ENCODE measurements at regions not wholly inside any gene's neighbourhood (a gene's known extent, or its start where the extent isn't known, plus 50 kb on each side); places are given as distances from the start of the nearest gene placed in this dataset.

DNA sequence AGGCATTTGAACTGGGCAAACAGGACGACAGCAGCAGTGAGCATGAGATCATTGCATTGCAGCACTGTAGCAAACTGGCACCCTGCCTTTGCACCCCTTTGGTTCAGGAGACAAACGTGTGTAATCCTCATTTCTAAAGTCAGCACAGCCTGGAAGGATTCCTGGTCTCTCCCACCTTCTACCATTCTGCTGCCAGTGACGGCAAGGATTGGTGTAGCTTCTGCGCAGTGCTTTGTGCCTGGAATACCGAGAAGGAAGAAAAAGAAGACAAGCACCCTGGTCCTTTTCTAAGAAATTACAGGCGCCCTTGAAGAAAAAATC lies 805.3 kb downstream of the USP25 start:
- H3K36me3 ChIP-seq (ENCODE audit: insufficient read depth, low read length), result no peaks in the 10 kb centered on the region
- no peaks in the 10 kb centered on the region for H3K9me3 ChIP-seq (ENCODE audit: low read length)
- no peaks in the 10 kb centered on the region for H3K4me1 ChIP-seq (ENCODE audit: insufficient read depth, low read length)
- Mint-ChIP-seq H3K27me3 (no peaks in the 10 kb centered on the region), H3K4me3 (no peak overlapping the region), H3K27ac (no peak overlapping the region), H3K4me1 (no peaks in the 10 kb centered on the region), H3K36me3 (no peaks in the 10 kb centered on the region), H3K9me3 (peaks cover 0 to 30% (median 10%) of the 10 kb centered on the region in 5 donors)
- POLR2A ChIA-PET, result no interaction called here
- no peak for DNase-seq
- CTCF ChIA-PET, result no interaction called here
- no peak overlapping the region for H3K4me3 ChIP-seq (ENCODE audit: low read length)
- H3K27me3 ChIP-seq (ENCODE audit: insufficient read depth, low read length, poor library complexity, severe bottlenecking), result no peaks in the 10 kb centered on the region
- H3K27ac ChIP-seq (ENCODE audit: low read depth, low read length), result no peak overlapping the region

DNA sequence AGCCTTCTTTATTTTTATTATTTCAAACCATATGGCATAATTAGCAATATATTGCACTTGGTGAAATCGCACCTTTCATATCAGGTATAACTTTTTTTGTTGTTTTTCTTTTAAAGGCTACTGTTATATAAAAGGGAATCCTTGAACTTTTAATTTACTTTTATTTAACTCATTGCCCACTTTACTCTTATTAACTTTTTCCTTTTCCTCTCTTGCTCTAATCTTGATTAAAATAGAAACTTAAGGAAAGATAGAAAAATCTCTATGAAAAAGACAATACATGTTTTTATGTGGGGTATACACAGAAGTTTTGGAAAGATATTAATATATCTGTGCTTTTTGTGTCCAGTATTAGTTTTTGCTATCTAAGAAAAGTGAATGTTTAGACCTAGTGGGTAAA lies 805.8 kb downstream of the USP25 start:
- Histone ChIP-seq H3K9me3 (ENCODE audit: low read length) (no peaks in the 10 kb centered on the region), H3K4me3 (ENCODE audit: low read length) (no peak overlapping the region), H3K27ac (ENCODE audit: low read depth, low read length) (no peak overlapping the region), H3K36me3 (ENCODE audit: insufficient read depth, low read length) (no peaks in the 10 kb centered on the region), H3K27me3 (ENCODE audit: insufficient read depth, low read length, poor library complexity, severe bottlenecking) (no peaks in the 10 kb centered on the region), H3K4me1 (ENCODE audit: insufficient read depth, low read length) (no peaks in the 10 kb centered on the region)
- Mint-ChIP-seq H3K4me1 (no peaks in the 10 kb centered on the region), H3K4me3 (no peak overlapping the region), H3K36me3 (no peaks in the 10 kb centered on the region), H3K27ac (no peak overlapping the region), H3K27me3 (no peaks in the 10 kb centered on the region), H3K9me3 (peaks cover 0 to 24% (median 10%) of the 10 kb centered on the region in 5 donors)
- ChIA-PET POLR2A (no interaction called here), CTCF (no interaction called here)
- DNase-seq, result no peak

DNA sequence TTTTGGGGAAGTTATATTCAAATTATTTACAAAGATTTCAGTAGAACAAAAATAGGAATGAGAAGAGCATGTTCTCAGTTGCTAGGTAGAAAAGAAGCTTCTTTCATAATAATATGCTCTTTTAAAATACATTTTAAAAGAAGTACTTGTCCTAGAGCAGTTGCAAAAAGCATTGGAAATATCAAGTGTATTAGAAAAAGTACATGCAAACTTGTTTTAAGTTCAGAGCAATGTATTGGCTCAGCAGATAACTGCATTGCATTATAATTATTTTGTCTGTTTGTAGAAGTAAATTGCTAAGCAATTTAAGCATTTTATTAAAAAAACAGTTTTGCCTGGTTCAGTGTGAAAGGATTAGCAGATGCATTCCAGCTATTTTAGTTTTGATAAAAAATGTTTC lies 806.4 kb downstream of the USP25 start:
- no peak overlapping the region for H3K27ac Mint-ChIP-seq

DNA sequence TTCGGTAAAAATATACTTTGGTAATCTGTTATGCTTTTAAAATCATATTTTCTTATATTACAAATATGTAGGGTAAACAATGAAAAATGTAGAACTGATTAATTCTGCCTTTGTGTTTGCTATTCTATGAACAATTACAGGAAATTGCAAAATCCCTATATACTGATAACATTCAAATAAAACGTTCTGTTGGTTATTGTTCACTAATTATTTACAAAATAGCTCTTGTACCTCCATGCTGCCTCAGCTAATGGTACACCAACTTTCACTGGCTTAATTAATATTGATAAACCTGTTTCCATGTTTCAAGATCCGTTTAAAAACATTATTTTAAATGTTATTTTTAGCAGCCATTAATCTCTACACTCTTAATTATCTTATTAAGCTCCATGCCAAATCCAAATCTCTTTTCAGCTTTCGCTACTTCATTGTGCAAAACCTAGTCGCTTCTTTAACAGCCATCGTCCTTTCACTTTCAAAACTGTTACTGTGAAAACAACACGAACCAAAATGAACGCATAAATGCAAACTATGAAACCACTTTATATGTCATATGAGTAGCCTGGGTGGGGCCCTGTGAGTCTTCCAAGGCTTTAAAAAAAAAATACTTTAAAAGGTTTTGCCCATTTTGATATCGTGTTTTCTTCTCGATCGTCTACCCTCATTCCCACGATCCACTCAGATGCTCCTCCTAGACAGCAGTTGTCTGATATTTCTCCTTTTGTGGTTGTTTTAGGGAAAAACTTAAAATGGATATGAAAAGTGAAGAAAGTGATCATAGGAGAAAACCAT lies 807.1 kb downstream of the USP25 start:
- H3K27me3 ChIP-seq (ENCODE audit: insufficient read depth, low read length, poor library complexity, severe bottlenecking), result no peaks in the 10 kb centered on the region
- H3K27ac ChIP-seq (ENCODE audit: low read depth, low read length), result no peak overlapping the region
- ChIA-PET POLR2A (no interaction called here), CTCF (no interaction called here)
- no peak overlapping the region for H3K4me3 ChIP-seq (ENCODE audit: low read length)
- H3K9me3 Mint-ChIP-seq, result peaks cover 0 to 12% (median 10%) of the 10 kb centered on the region in 5 donors
- H3K9me3 ChIP-seq (ENCODE audit: low read length), result no peaks in the 10 kb centered on the region
- DNase-seq, result no peak
- H3K4me1 Mint-ChIP-seq, result no peaks in the 10 kb centered on the region
- H3K36me3 Mint-ChIP-seq, result no peaks in the 10 kb centered on the region
- no peak overlapping the region for H3K27ac Mint-ChIP-seq
- H3K4me1 ChIP-seq (ENCODE audit: insufficient read depth, low read length), result no peaks in the 10 kb centered on the region
- H3K36me3 ChIP-seq (ENCODE audit: insufficient read depth, low read length), result no peaks in the 10 kb centered on the region
- H3K27me3 Mint-ChIP-seq, result no peaks in the 10 kb centered on the region
- H3K4me3 Mint-ChIP-seq, result no peak overlapping the region

More for the DNA sequence above, 806.4 kb downstream of the USP25 start:
- H3K4me1 ChIP-seq (ENCODE audit: insufficient read depth, low read length), result no peaks in the 10 kb centered on the region
- H3K4me1 Mint-ChIP-seq, result no peaks in the 10 kb centered on the region
- no peak for DNase-seq
- H3K27me3 Mint-ChIP-seq, result no peaks in the 10 kb centered on the region
- H3K36me3 ChIP-seq (ENCODE audit: insufficient read depth, low read length), result no peaks in the 10 kb centered on the region
- H3K27me3 ChIP-seq (ENCODE audit: insufficient read depth, low read length, poor library complexity, severe bottlenecking), result no peaks in the 10 kb centered on the region
- ChIA-PET POLR2A (no interaction called here), CTCF (no interaction called here)
- H3K27ac ChIP-seq (ENCODE audit: low read depth, low read length), result no peak overlapping the region
- H3K36me3 Mint-ChIP-seq, result no peaks in the 10 kb centered on the region
- peaks cover 0 to 19% (median 10%) of the 10 kb centered on the region in 5 donors for H3K9me3 Mint-ChIP-seq
- H3K4me3 Mint-ChIP-seq, result no peak overlapping the region
- H3K4me3 ChIP-seq (ENCODE audit: low read length), result no peak overlapping the region
- no peaks in the 10 kb centered on the region for H3K9me3 ChIP-seq (ENCODE audit: low read length)

DNA sequence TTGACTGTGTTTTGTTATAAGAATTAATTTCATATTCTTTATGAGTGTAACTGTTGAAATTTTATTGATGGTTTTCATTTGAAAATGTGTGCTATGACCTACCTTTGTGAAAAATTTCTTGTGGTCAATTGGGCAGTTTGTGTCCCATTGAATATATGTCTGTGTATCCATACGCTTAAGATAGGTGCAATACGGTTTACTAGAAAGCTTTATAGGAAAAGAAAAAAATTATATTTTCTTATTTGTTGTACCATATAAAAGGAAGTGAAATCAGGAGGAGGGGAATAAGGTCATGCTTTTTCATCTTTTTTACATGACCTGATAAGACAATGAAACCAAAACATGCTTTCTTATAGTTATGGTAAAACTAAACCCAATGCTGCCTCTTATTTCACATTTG lies 807.7 kb downstream of the USP25 start:
- Histone ChIP-seq H3K4me1 (ENCODE audit: insufficient read depth, low read length) (no peaks in the 10 kb centered on the region), H3K27me3 (ENCODE audit: insufficient read depth, low read length, poor library complexity, severe bottlenecking) (no peaks in the 10 kb centered on the region), H3K36me3 (ENCODE audit: insufficient read depth, low read length) (no peaks in the 10 kb centered on the region), H3K27ac (ENCODE audit: low read depth, low read length) (no peak overlapping the region), H3K9me3 (ENCODE audit: low read length) (no peaks in the 10 kb centered on the region), H3K4me3 (ENCODE audit: low read length) (no peak overlapping the region)
- no peaks in the 10 kb centered on the region for H3K36me3 Mint-ChIP-seq
- peaks cover 0 to 10% (median 6%) of the 10 kb centered on the region in 5 donors for H3K9me3 Mint-ChIP-seq
- H3K27me3 Mint-ChIP-seq, result no peaks in the 10 kb centered on the region
- no peak overlapping the region for H3K4me3 Mint-ChIP-seq
- ChIA-PET CTCF (no interaction called here), POLR2A (no interaction called here)
- H3K4me1 Mint-ChIP-seq, result no peaks in the 10 kb centered on the region
- DNase-seq, result no peak
- H3K27ac Mint-ChIP-seq, result no peak overlapping the region

DNA sequence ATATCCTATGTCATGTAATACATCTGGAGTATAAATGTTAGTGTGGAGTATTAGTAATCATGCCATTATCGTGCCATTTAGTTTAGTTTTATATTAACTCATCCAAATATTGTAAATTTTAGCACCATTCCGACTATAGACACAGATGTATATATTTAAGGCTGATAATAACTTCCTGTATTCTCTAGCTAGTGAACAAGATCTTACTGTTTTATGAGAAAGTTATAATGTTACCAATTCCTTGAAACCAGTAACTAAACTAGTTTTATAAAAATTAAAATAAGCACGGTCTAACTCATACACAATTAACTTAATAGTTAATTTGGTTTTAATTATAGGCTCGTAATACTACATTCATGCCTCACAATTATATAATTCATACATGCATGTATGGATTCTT lies 808.6 kb downstream of the USP25 start:
- no peaks in the 10 kb centered on the region for H3K9me3 ChIP-seq (ENCODE audit: low read length)
- H3K4me3 Mint-ChIP-seq, result no peak overlapping the region
- no peak for DNase-seq
- no peaks in the 10 kb centered on the region for H3K4me1 ChIP-seq (ENCODE audit: insufficient read depth, low read length)
- H3K27ac ChIP-seq (ENCODE audit: low read depth, low read length), result no peak overlapping the region
- no peaks in the 10 kb centered on the region for H3K36me3 ChIP-seq (ENCODE audit: insufficient read depth, low read length)
- CTCF ChIA-PET, result no interaction called here
- no peak overlapping the region for H3K4me3 ChIP-seq (ENCODE audit: low read length)
- no peaks in the 10 kb centered on the region for H3K36me3 Mint-ChIP-seq
- no peaks in the 10 kb centered on the region for H3K27me3 Mint-ChIP-seq
- no peaks in the 10 kb centered on the region for H3K4me1 Mint-ChIP-seq
- no peaks in the 10 kb centered on the region for H3K27me3 ChIP-seq (ENCODE audit: insufficient read depth, low read length, poor library complexity, severe bottlenecking)
- peaks cover 0 to 10% (median 8%) of the 10 kb centered on the region in 5 donors for H3K9me3 Mint-ChIP-seq
- POLR2A ChIA-PET, result no interaction called here
- H3K27ac Mint-ChIP-seq, result no peak overlapping the region

DNA sequence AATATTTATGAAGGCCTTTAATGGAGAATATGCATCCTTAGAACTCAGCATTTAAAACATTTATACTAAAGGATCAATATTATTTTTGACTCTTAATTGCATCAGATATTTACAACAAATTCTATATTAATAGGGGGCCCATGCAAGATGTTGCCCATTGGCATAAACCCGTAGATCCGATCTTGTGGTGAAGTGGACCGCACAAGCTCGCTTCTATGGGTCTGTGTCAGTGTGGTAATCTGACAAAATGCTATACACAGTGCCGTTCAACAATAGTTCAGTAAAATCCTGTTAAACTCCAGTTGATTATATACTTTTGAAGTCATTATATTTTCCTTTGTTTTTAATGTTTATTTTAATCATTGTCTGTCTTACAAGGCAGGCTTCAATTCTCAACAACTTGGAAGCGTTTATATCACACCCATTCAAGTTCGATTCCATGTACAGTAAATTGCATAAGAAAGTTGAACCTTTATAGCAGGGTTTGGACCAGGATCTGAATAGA lies 809.2 kb downstream of the USP25 start:
- no peak overlapping the region for H3K27ac Mint-ChIP-seq
- H3K4me1 Mint-ChIP-seq, result no peaks in the 10 kb centered on the region
- Histone ChIP-seq H3K27me3 (ENCODE audit: insufficient read depth, low read length, poor library complexity, severe bottlenecking) (no peaks in the 10 kb centered on the region), H3K27ac (ENCODE audit: low read depth, low read length) (no peak overlapping the region), H3K4me1 (ENCODE audit: insufficient read depth, low read length) (no peaks in the 10 kb centered on the region), H3K36me3 (ENCODE audit: insufficient read depth, low read length) (no peaks in the 10 kb centered on the region), H3K9me3 (ENCODE audit: low read length) (no peaks in the 10 kb centered on the region), H3K4me3 (ENCODE audit: low read length) (no peak overlapping the region)
- no peak for DNase-seq
- H3K9me3 Mint-ChIP-seq, result peaks cover 0 to 9% (median 5%) of the 10 kb centered on the region in 5 donors
- no peaks in the 10 kb centered on the region for H3K36me3 Mint-ChIP-seq
- ChIA-PET CTCF (no interaction called here), POLR2A (no interaction called here)
- no peak overlapping the region for H3K4me3 Mint-ChIP-seq
- no peaks in the 10 kb centered on the region for H3K27me3 Mint-ChIP-seq

DNA sequence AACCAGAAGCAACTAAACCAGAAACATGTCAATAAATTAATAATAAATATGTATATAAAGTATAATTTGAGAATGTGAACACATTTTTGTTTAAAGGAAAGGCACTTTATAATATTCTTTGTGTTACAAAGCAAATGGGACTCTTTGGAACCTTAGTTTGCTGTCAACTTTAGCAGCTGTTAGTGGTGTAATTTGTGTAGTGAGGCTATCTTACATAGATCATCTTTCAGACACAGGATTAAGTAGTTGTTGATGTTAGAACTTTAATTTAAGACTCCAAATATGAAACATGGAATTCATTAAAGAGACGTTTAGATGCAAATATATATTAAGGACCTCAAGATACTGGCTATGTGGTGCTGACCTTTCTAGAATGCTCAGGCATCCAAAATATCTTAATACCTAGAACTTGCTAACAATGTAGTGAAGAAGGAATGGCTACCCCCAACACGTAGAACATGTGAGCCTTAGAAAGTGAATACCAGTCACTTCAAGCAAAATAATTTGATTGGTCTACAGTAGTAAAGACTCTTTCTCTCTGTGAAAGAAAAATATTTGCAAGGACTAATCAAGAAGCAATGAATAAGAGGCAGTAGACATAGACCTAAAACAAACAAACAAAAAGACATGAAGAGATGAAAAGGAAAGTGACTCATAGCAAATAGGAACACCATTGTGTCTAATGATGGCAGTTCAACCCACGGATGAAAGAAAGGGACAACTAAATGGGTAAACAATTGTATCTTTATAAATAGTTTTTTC lies 811.4 kb downstream of the USP25 start:
- DNase-seq, result no peak
- Mint-ChIP-seq H3K27me3 (no peaks in the 10 kb centered on the region), H3K27ac (no peak overlapping the region), H3K4me3 (no peak overlapping the region), H3K36me3 (no peaks in the 10 kb centered on the region), H3K4me1 (no peaks in the 10 kb centered on the region), H3K9me3 (peaks cover 0 to 3% (median 0%) of the 10 kb centered on the region in 5 donors)
- Histone ChIP-seq H3K4me1 (ENCODE audit: insufficient read depth, low read length) (no peaks in the 10 kb centered on the region), H3K9me3 (ENCODE audit: low read length) (no peaks in the 10 kb centered on the region), H3K27ac (ENCODE audit: low read depth, low read length) (no peak overlapping the region), H3K36me3 (ENCODE audit: insufficient read depth, low read length) (no peaks in the 10 kb centered on the region), H3K4me3 (ENCODE audit: low read length) (no peak overlapping the region), H3K27me3 (ENCODE audit: insufficient read depth, low read length, poor library complexity, severe bottlenecking) (no peaks in the 10 kb centered on the region)
- POLR2A ChIA-PET, result no interaction called here
- CTCF ChIA-PET, result no interaction called here

Measured in CD8-positive, alpha-beta memory T cell (primary cell).